ENCODE measurements at regions not wholly inside any gene's neighbourhood (a gene's known extent, or its start where the extent isn't known, plus 50 kb on each side); places are given as distances from the start of the nearest gene placed in this dataset.

GRCh38 chr13:30105381-30105780 lies 202.0 kb downstream of the KATNAL1 start:
- no peak for TF ChIP-seq CTCF (IDR thresholded peaks at IDR 0.05; ENCODE audit: extremely low read depth, insufficient read depth, missing control alignments)
- in situ Hi-C loops (cut with MboI; ENCODE audit: low pct_unique_long_range_greater_than_20kb, low sequenced_read_pairs, unreplicated experiment), result loop anchor here (25.0 kb wide), 1 partner anchor 593 kb away; no protein-coding TSS in a partner anchor
- no peak for DNase-seq (ENCODE audit: low spot score)

GRCh38 chr13:30103161-30103840 lies 204.1 kb downstream of the KATNAL1 start:
- in situ Hi-C loops (cut with MboI; ENCODE audit: low pct_unique_long_range_greater_than_20kb, low sequenced_read_pairs, unreplicated experiment), result loop anchor here (25.0 kb wide), 1 partner anchor 591 kb away; no protein-coding TSS in a partner anchor
- no peak for TF ChIP-seq CTCF (IDR thresholded peaks at IDR 0.05; ENCODE audit: extremely low read depth, insufficient read depth, missing control alignments)
- DNase-seq (ENCODE audit: low spot score), result no peak

GRCh38 chr13:30100226-30100625 lies 207.1 kb downstream of the KATNAL1 start:
- in situ Hi-C loops (cut with MboI; ENCODE audit: low pct_unique_long_range_greater_than_20kb, low sequenced_read_pairs, unreplicated experiment), result loop anchor here (25.0 kb wide), 1 partner anchor 588 kb away; no protein-coding TSS in a partner anchor
- TF ChIP-seq CTCF (IDR thresholded peaks at IDR 0.05; ENCODE audit: extremely low read depth, insufficient read depth, missing control alignments), result no peak
- DNase-seq (ENCODE audit: low spot score), result no peak

GRCh38 chr13:30097701-30098100 lies 209.7 kb downstream of the KATNAL1 start:
- no peak for TF ChIP-seq CTCF (IDR thresholded peaks at IDR 0.05; ENCODE audit: extremely low read depth, insufficient read depth, missing control alignments)
- in situ Hi-C loops (cut with MboI; ENCODE audit: low pct_unique_long_range_greater_than_20kb, low sequenced_read_pairs, unreplicated experiment), result no loop called here
- DNase-seq (ENCODE audit: low spot score), result no peak

GRCh38 chr13:30097089-30097488 lies 210.3 kb downstream of the KATNAL1 start:
- in situ Hi-C loops (cut with MboI; ENCODE audit: low pct_unique_long_range_greater_than_20kb, low sequenced_read_pairs, unreplicated experiment), result no loop called here
- no peak for DNase-seq (ENCODE audit: low spot score)
- no peak for TF ChIP-seq CTCF (IDR thresholded peaks at IDR 0.05; ENCODE audit: extremely low read depth, insufficient read depth, missing control alignments)

GRCh38 chr13:30094015-30094414 lies 213.3 kb downstream of the KATNAL1 start:
- no peak for DNase-seq (ENCODE audit: low spot score)
- TF ChIP-seq CTCF (IDR thresholded peaks at IDR 0.05; ENCODE audit: extremely low read depth, insufficient read depth, missing control alignments), result no peak
- in situ Hi-C loops (cut with MboI; ENCODE audit: low pct_unique_long_range_greater_than_20kb, low sequenced_read_pairs, unreplicated experiment), result no loop called here

All from GM13977 (cell line).